Muscle layer of duodenum (tissue), 2 donors: ENCODE measurements at regions not wholly inside any gene's neighbourhood (a gene's known extent, or its start where the extent isn't known, plus 50 kb on each side); places are given as distances from the start of the nearest gene placed in this dataset.

Source experiments
- H3K27ac ChIP-seq: one replicate; pipeline ENCODE4 v1.7.0; 2013; ENCODE audit warnings: mild to moderate bottlenecking, low read length
- H3K27me3 ChIP-seq: one replicate; pipeline ENCODE4 v1.7.0; 2013; ENCODE audit warnings: low read depth, mild to moderate bottlenecking, control low read depth, low read length
- H3K36me3 ChIP-seq, 2 donors: one replicate each; pipeline ENCODE4 v1.7.0; 2013; ENCODE audit warnings: low read length in 2 of 2, control low read depth in 1 of 2, mild to moderate bottlenecking in 1 of 2; ENCODE audit not compliant: insufficient read depth in 2 of 2, control insufficient read depth in 1 of 2
- H3K4me1 ChIP-seq, 2 donors: one replicate each; pipeline ENCODE4 v1.7.0; 2013; ENCODE audit warnings: low read length in 2 of 2, mild to moderate bottlenecking in 2 of 2, control low read depth in 1 of 2, moderate library complexity in 1 of 2; ENCODE audit not compliant: insufficient read depth in 2 of 2, control insufficient read depth in 1 of 2
- H3K4me3 ChIP-seq, 2 donors: one replicate each; pipeline ENCODE4 v1.7.0; 2013; ENCODE audit warnings: low read length in 2 of 2, low read depth in 1 of 2, mild to moderate bottlenecking in 1 of 2
- H3K9me3 ChIP-seq, 2 donors: one replicate each; pipeline ENCODE4 v1.7.0; 2013; ENCODE audit warnings: low read length in 2 of 2, control low read depth in 1 of 2, mild to moderate bottlenecking in 1 of 2; ENCODE audit not compliant: control insufficient read depth in 1 of 2
- donor health status: healthy.

GRCh38 chr5:15334551-15335266 is 165.3 kb upstream of the FBXL7 start:
- no peaks in the 10 kb centered on the region for H3K36me3 ChIP-seq
- no peaks in the 10 kb centered on the region for H3K4me1 ChIP-seq
- no peak overlapping the region for H3K27ac ChIP-seq
- no peaks in the 10 kb centered on the region for H3K9me3 ChIP-seq
- H3K4me3 ChIP-seq = no peak overlapping the region
- no peaks in the 10 kb centered on the region for H3K27me3 ChIP-seq

- no peaks in the 10 kb centered on the region for H3K27me3 ChIP-seq
These were observed 166.9 kb upstream of the FBXL7 start for GRCh38 chr5:15333091-15333490.

GRCh38 chr5:15326932-15327331 is 173.0 kb upstream of the FBXL7 start:
- Histone ChIP-seq H3K36me3 (no peaks in the 10 kb centered on the region), H3K27ac (no peak overlapping the region), H3K9me3 (peaks cover 0 to 2% of the 10 kb centered on the region in 2 donors), H3K27me3 (no peaks in the 10 kb centered on the region), H3K4me3 (no peak overlapping the region), H3K4me1 (no peaks in the 10 kb centered on the region)

More at GRCh38 chr5:15333091-15333490, 166.9 kb upstream of the FBXL7 start:
- no peaks in the 10 kb centered on the region for H3K9me3 ChIP-seq
- H3K4me3 ChIP-seq = no peak overlapping the region
- no peaks in the 10 kb centered on the region for H3K4me1 ChIP-seq
- H3K36me3 ChIP-seq = no peaks in the 10 kb centered on the region
- H3K27ac ChIP-seq = no peak overlapping the region

- H3K27me3 ChIP-seq = no peaks in the 10 kb centered on the region
- no peaks in the 10 kb centered on the region for H3K36me3 ChIP-seq
- H3K27ac ChIP-seq = no peak overlapping the region
- no peak overlapping the region for H3K4me3 ChIP-seq
- peaks cover 0 to 2% of the 10 kb centered on the region in 2 donors for H3K9me3 ChIP-seq
- H3K4me1 ChIP-seq = no peaks in the 10 kb centered on the region
These were observed 173.5 kb upstream of the FBXL7 start for GRCh38 chr5:15326471-15326870.

GRCh38 chr5:15322421-15322820 is 177.6 kb upstream of the FBXL7 start:
- H3K4me3 ChIP-seq = no peak overlapping the region
- H3K9me3 ChIP-seq = peaks cover 0 to 2% of the 10 kb centered on the region in 2 donors
- no peaks in the 10 kb centered on the region for H3K36me3 ChIP-seq
- H3K27ac ChIP-seq = no peak overlapping the region
- no peaks in the 10 kb centered on the region for H3K4me1 ChIP-seq
- no peaks in the 10 kb centered on the region for H3K27me3 ChIP-seq

GRCh38 chr5:15321776-15322175 is 178.2 kb upstream of the FBXL7 start:
- no peaks in the 10 kb centered on the region for H3K4me1 ChIP-seq
- H3K4me3 ChIP-seq = no peak overlapping the region
- no peaks in the 10 kb centered on the region for H3K36me3 ChIP-seq
- peaks cover 0 to 2% of the 10 kb centered on the region in 2 donors for H3K9me3 ChIP-seq
- H3K27me3 ChIP-seq = no peaks in the 10 kb centered on the region
- H3K27ac ChIP-seq = no peak overlapping the region

- H3K4me1 ChIP-seq = no peaks in the 10 kb centered on the region
- no peak overlapping the region for H3K4me3 ChIP-seq
- peaks cover 0 to 2% of the 10 kb centered on the region in 2 donors for H3K9me3 ChIP-seq
These were observed 179.1 kb upstream of the FBXL7 start for GRCh38 chr5:15320871-15321270.

GRCh38 chr5:15304914-15305834 is 194.8 kb upstream of the FBXL7 start:
- no peaks in the 10 kb centered on the region for H3K4me1 ChIP-seq
- no peaks in the 10 kb centered on the region for H3K36me3 ChIP-seq
- no peak overlapping the region for H3K4me3 ChIP-seq
- no peaks in the 10 kb centered on the region for H3K9me3 ChIP-seq
- H3K27ac ChIP-seq = no peak overlapping the region
- no peaks in the 10 kb centered on the region for H3K27me3 ChIP-seq

More at GRCh38 chr5:15320871-15321270, 179.1 kb upstream of the FBXL7 start:
- no peaks in the 10 kb centered on the region for H3K36me3 ChIP-seq
- H3K27me3 ChIP-seq = no peaks in the 10 kb centered on the region
- H3K27ac ChIP-seq = no peak overlapping the region

GRCh38 chr5:15304066-15304731 is 195.8 kb upstream of the FBXL7 start:
- Histone ChIP-seq H3K9me3 (no peaks in the 10 kb centered on the region), H3K4me3 (no peak overlapping the region), H3K27me3 (no peaks in the 10 kb centered on the region), H3K4me1 (no peaks in the 10 kb centered on the region), H3K36me3 (no peaks in the 10 kb centered on the region), H3K27ac (no peak overlapping the region)

GRCh38 chr5:15300141-15300540 is 199.8 kb upstream of the FBXL7 start:
- Histone ChIP-seq H3K27ac (no peak overlapping the region), H3K36me3 (no peaks in the 10 kb centered on the region), H3K4me1 (no peaks in the 10 kb centered on the region), H3K4me3 (no peak overlapping the region), H3K27me3 (no peaks in the 10 kb centered on the region), H3K9me3 (no peaks in the 10 kb centered on the region)

GRCh38 chr5:15290953-15291352 is 209.0 kb upstream of the FBXL7 start:
- Histone ChIP-seq H3K27me3 (no peaks in the 10 kb centered on the region), H3K4me3 (no peak overlapping the region), H3K9me3 (no peaks in the 10 kb centered on the region), H3K27ac (no peak overlapping the region), H3K4me1 (no peaks in the 10 kb centered on the region), H3K36me3 (no peaks in the 10 kb centered on the region)
